Muscle layer of colon (tissue), 2 donors: ENCODE measurements at regions not wholly inside any gene's neighbourhood (a gene's known extent, or its start where the extent isn't known, plus 50 kb on each side); places are given as distances from the start of the nearest gene placed in this dataset.

Experiments
- H3K27ac ChIP-seq: one replicate; pipeline ENCODE4 v1.7.0; 2013; ENCODE audit warnings: low read depth, mild to moderate bottlenecking, low read length, moderate library complexity
- H3K27me3 ChIP-seq, 2 donors: one replicate each; pipeline ENCODE4 v1.7.0; 2013; ENCODE audit warnings: low read length in 2 of 2, mild to moderate bottlenecking in 2 of 2; ENCODE audit not compliant: insufficient read depth in 2 of 2, control insufficient read depth in 1 of 2
- H3K36me3 ChIP-seq: one replicate; pipeline ENCODE4 v1.7.0; 2013; ENCODE audit warnings: mild to moderate bottlenecking, low read length; ENCODE audit not compliant: insufficient read depth
- H3K4me1 ChIP-seq: one replicate; pipeline ENCODE4 v1.7.0; 2013; ENCODE audit warnings: mild to moderate bottlenecking, low read length; ENCODE audit not compliant: insufficient read depth
- H3K4me3 ChIP-seq, 2 donors: one replicate each; pipeline ENCODE4 v1.7.0; 2013; ENCODE audit warnings: low read length in 2 of 2, low read depth in 1 of 2, mild to moderate bottlenecking in 1 of 2, moderate library complexity in 1 of 2
- H3K9ac ChIP-seq: one replicate; pipeline ENCODE4 v1.7.0; 2013; ENCODE audit warnings: low read length
- H3K9me3 ChIP-seq: one replicate; pipeline ENCODE4 v1.7.0; 2013; ENCODE audit warnings: mild to moderate bottlenecking, low read length
- donor health status: abdominal sarcoma.
- donor health status: Adenocarcinoma of cecum.

DNA sequence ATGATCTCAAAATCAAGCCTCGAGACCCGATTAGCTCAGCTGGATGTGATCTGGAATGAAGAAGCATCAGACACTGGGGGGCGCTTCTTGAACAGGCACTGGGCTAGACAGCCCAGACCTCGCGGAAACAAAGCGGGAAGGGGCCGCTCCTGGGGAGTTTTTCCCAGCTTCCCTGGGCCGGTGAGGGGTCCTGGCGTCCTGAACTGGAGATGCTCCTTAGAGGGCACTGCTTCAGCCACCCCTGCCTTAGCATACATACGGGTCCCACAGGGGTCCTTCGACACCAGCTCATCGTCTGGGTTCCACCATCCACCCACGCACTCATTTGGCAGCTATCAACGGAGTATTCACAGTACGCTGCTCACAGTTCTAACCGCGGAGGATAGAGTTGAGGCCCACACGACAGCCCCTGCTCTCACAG is 146.7 kb downstream of the TSN start:
- H3K9ac ChIP-seq: no peak overlapping the region
- H3K36me3 ChIP-seq: no peaks in the 10 kb centered on the region
- no peak overlapping the region for H3K27ac ChIP-seq
- H3K27me3 ChIP-seq: no peaks in the 10 kb centered on the region
- H3K4me3 ChIP-seq: no peak overlapping the region
- H3K4me1 ChIP-seq: no peaks in the 10 kb centered on the region
- peaks cover 3% of the 10 kb centered on the region for H3K9me3 ChIP-seq

DNA sequence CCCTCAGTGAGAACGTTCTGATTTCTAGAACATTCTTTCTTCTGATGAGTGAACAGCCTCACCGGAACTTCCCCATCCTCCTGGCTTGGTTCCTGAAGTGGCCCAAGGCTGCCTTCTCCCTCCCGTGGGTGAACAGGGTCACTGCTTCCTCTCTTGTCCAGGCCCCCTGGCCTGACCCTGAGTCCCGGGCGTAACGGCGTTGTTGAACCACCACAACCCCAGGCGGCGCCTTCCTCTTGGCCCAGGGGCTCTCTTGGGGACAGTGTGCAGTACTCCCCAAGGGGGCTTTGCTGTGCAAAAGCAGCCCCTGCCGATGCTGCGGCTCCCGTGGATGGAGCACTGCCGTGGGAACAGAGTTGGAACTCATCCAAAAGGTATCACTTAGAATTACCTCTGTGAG is 147.2 kb downstream of the TSN start:
- H3K4me1 ChIP-seq: no peaks in the 10 kb centered on the region
- H3K9ac ChIP-seq: no peak overlapping the region
- no peak overlapping the region for H3K27ac ChIP-seq
- no peaks in the 10 kb centered on the region for H3K36me3 ChIP-seq
- H3K9me3 ChIP-seq: peaks cover 4% of the 10 kb centered on the region
- H3K27me3 ChIP-seq: no peaks in the 10 kb centered on the region
- H3K4me3 ChIP-seq: no peak overlapping the region

DNA sequence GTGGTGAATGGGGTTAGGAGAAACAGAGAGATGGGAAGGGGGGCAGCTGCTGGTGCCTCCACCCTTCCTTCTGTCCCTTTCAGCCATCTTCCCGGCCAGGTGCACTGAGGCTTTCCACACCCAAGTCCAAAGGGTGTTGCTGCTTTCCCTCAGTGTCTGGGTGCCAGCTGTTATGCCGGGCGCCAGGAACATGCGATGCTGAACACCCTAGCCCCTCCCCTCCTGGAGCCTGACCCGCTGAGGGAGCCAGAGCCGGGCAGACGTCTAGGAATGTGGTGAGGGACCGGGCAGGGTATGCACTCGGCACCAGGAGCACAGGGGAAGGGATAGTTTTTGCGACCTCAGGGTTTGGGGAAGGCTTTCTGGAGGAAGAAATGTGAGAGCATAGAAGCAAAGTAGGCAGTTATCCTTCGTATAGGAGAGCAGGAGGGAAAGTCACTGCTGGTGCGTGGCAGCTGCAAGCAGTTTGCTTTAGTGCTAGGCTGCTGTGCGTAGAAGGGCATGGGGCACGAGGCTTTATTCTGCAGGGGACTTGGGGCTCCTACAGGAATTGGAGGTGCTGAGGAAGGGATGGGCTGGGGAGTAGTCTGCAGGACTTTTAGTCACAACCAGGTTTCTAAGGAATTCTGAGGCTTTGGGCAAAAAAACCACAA is 147.7 kb downstream of the TSN start:
- H3K4me1 ChIP-seq: no peaks in the 10 kb centered on the region
- no peaks in the 10 kb centered on the region for H3K36me3 ChIP-seq
- H3K9me3 ChIP-seq: peaks cover 4% of the 10 kb centered on the region
- H3K9ac ChIP-seq: no peak overlapping the region
- no peak overlapping the region for H3K27ac ChIP-seq
- no peaks in the 10 kb centered on the region for H3K27me3 ChIP-seq
- H3K4me3 ChIP-seq: no peak overlapping the region

DNA sequence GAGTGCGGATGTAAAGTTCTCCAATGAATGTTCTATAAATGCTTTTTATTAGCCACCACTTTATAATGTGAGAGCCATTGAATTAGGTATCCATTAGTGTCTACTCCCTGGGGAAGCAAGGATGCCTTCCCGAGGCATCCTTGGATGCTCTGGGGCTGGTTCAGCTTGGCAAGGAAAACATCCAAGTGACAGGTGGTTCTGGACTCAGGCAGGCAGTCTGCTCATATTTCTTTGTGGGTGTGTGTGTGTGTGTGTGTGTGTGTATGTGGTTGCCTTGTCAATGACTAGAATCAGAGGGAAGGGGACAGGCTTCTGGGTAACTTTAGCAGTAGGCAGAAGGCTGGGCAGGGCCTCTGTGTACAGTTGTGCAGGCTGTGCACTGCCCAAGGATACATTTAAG is 149.2 kb downstream of the TSN start:
- Histone ChIP-seq H3K4me3 (no peak overlapping the region), H3K27ac (no peak overlapping the region), H3K36me3 (no peaks in the 10 kb centered on the region), H3K9ac (no peak overlapping the region), H3K4me1 (no peaks in the 10 kb centered on the region), H3K27me3 (no peaks in the 10 kb centered on the region), H3K9me3 (peaks cover 4% of the 10 kb centered on the region)

DNA sequence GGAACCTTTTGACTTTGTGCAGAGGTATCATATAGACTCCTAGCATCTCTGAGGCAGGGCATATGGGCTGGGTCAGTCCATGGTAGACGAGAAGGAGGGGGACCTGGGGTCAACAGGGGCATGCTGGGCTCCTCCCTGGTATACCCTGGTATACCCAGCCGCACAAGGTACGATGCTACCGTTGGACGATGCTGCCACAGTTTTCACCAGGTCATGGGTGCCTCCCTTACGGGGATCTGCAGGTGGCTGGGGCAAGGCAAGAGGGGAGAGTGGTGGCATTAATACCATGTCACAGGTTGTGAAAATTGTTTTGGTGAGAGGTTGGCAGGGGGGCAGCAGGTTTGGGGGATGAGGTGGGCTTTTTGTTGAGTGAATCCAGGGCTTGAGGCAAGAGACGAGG is 149.8 kb downstream of the TSN start:
- Histone ChIP-seq H3K36me3 (no peaks in the 10 kb centered on the region), H3K4me3 (no peak overlapping the region), H3K4me1 (no peaks in the 10 kb centered on the region), H3K27me3 (no peaks in the 10 kb centered on the region), H3K27ac (no peak overlapping the region), H3K9me3 (peaks cover 4% of the 10 kb centered on the region), H3K9ac (no peak overlapping the region)

DNA sequence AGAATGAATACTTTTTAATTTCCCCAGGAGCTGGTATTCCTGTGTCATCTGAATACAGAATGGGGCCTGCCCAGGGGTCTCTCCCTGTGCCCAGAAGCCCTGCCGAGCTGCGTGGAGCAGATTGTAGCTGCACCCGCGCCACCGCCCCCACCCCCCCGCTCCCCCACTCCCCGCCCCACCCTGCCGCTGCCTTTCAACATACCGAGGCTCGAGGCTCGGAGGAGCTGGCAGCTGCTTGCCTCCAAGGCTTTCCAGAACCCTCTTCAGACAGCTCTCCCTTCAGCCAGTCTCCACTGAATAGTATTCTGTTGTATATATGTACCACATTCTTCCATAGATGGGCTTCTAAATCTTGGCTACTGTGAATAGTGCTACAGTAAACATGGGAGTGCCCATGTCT is 150.7 kb downstream of the TSN start:
- H3K4me3 ChIP-seq: no peak overlapping the region
- H3K9me3 ChIP-seq: peaks cover 4% of the 10 kb centered on the region
- H3K27me3 ChIP-seq: no peaks in the 10 kb centered on the region
- no peaks in the 10 kb centered on the region for H3K36me3 ChIP-seq
- H3K9ac ChIP-seq: no peak overlapping the region
- no peaks in the 10 kb centered on the region for H3K4me1 ChIP-seq
- no peak overlapping the region for H3K27ac ChIP-seq

DNA sequence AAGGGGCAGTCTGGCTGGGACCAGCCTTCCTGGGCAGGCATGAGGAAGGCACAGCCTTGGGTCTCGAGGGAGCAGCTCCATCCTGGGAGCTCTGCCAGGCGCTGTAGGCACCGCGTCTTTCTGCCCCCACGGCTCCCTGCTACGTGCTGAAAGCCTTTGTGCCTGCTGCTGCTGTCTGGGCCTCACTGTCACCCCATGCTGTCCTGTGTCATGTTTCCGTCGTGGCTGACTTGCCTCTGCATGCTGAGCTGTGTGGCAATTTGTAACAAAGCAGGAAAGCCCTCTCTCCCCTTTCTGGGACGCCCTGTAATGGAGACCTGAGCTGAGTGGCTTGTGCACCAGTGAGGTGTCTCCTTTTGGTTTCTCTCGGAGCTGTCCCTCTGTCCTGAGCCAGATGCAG is 152.5 kb downstream of the TSN start:
- H3K27me3 ChIP-seq: no peaks in the 10 kb centered on the region
- H3K9ac ChIP-seq: no peak overlapping the region
- H3K4me1 ChIP-seq: no peaks in the 10 kb centered on the region
- H3K27ac ChIP-seq: no peak overlapping the region
- H3K4me3 ChIP-seq: no peak overlapping the region
- peaks cover 4% of the 10 kb centered on the region for H3K9me3 ChIP-seq
- no peaks in the 10 kb centered on the region for H3K36me3 ChIP-seq

DNA sequence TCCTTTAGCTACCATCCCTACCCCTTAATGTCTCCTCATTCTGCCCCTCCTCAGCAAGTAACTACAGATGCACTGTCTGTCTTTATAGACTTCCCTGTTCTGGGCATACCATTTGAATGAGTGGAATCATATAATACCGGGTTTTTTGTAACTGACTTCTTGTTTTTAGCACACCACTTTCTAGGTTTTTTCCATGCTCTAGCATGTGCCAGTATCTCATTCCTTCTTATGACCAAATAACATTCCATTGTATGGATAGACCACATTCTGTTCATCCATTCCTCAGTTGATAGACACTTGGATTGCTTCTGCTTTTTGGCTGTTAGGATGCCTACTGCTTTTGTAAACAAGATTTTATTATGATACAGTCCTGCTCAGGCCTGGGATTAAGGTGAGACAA is 154.7 kb downstream of the TSN start:
- no peaks in the 10 kb centered on the region for H3K4me1 ChIP-seq
- no peak overlapping the region for H3K9ac ChIP-seq
- H3K27me3 ChIP-seq: no peaks in the 10 kb centered on the region
- H3K36me3 ChIP-seq: no peaks in the 10 kb centered on the region
- no peak overlapping the region for H3K4me3 ChIP-seq
- peaks cover 4% of the 10 kb centered on the region for H3K9me3 ChIP-seq
- H3K27ac ChIP-seq: no peak overlapping the region

DNA sequence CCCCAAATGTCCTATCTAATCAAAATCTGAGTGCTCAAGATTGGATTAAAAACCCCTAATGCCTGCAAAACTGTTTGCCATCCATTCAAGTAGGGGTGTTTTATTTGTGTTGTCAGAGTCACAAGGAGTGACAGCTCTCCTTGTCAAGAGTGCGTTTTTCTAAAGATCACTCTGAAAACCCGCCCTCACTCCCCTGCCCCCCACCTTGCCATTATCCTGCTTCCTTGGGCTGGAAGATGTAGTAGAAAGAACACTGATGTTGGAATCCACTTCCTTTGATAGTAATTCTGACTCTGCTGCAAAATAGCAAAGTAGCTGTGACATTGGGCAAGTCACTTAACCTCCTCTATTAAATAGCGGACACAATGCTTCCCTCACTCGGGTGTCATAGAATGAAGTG is 155.6 kb downstream of the TSN start:
- Histone ChIP-seq H3K4me3 (no peak overlapping the region), H3K27me3 (no peaks in the 10 kb centered on the region), H3K4me1 (no peaks in the 10 kb centered on the region), H3K27ac (no peak overlapping the region), H3K9me3 (peaks cover 4% of the 10 kb centered on the region), H3K36me3 (no peaks in the 10 kb centered on the region), H3K9ac (no peak overlapping the region)

DNA sequence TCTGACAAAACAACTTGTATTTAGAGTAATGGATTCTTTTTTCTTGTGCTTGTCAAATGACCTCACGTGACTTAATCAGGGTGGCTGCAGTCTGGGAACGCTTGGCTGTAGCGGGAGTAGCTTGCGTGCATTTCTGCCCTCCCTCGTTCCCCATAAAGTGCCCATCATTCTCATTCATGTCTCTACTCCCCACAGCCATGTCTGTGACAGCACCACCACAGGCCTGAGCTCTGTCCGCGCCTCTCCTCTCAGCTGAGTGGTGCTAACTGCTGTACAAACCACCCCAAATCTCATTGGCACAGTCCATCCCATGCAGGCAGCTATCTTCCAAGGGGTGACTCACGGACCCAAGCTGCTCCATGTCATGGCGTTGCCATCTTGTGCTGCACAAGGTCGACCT is 161.7 kb downstream of the TSN start:
- Histone ChIP-seq H3K27me3 (no peaks in the 10 kb centered on the region), H3K4me1 (no peaks in the 10 kb centered on the region), H3K4me3 (no peak overlapping the region), H3K9me3 (no peaks in the 10 kb centered on the region), H3K36me3 (no peaks in the 10 kb centered on the region), H3K9ac (no peak overlapping the region), H3K27ac (no peak overlapping the region)

DNA sequence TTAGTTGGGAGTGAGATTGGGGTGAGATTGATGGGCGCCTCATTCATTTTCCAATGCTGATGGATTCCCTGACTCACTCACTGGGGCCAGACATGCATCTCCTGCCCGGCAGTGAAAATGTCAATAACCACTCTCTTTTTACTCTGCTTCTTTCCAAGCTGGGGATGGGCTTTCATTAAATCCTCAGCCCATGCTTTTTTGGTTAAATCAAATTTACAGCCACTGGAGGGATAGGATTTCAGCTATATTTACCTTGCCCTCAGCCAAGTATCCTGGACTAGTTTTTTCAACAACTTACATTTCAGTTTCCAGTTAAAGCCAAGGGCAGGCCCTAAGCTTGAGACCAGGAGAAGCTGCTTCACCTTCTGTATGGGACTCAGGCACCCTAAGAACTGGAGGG is 162.8 kb downstream of the TSN start:
- H3K9me3 ChIP-seq: no peaks in the 10 kb centered on the region

DNA sequence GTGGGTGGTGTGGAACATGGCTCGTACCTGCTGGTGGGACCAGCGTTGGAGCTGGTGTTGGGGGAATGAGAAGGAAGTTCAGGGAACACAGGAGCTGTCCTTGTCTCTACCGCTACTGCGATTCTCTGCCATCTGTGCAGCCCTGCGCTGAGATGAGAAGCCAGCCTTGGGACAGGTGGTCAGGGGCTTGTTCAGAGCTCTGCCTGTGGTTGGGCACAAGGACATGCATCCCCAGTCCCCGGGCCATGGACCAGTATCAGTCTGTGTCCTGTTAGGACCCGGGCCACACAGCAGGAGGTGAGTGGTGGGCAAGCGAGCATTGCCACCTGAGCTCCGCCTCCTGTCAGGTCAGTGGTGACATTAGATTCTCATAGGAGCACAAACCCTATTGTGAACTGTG is 164.4 kb downstream of the TSN start:
- Histone ChIP-seq H3K27me3 (no peaks in the 10 kb centered on the region), H3K27ac (no peak overlapping the region), H3K36me3 (no peaks in the 10 kb centered on the region), H3K4me1 (no peaks in the 10 kb centered on the region), H3K9ac (no peak overlapping the region), H3K9me3 (no peaks in the 10 kb centered on the region), H3K4me3 (no peak overlapping the region)

More for the DNA sequence above, 162.8 kb downstream of the TSN start:
- no peaks in the 10 kb centered on the region for H3K4me1 ChIP-seq
- no peak overlapping the region for H3K4me3 ChIP-seq
- no peaks in the 10 kb centered on the region for H3K27me3 ChIP-seq
- no peak overlapping the region for H3K9ac ChIP-seq
- H3K36me3 ChIP-seq: no peaks in the 10 kb centered on the region
- no peak overlapping the region for H3K27ac ChIP-seq
